ENCODE measurements at regions not wholly inside any gene's neighbourhood (a gene's known extent, or its start where the extent isn't known, plus 50 kb on each side); places are given as distances from the start of the nearest gene placed in this dataset.

GRCh38 chr2:147438882-147439281 lies 405.9 kb upstream of the ACVR2A start:
- Histone ChIP-seq H3K4me3 (ENCODE audit: low read depth in 1 of 2, low read length in 1 of 2) (no peak overlapping the region), H3K27me3 (no peaks in the 10 kb centered on the region), H3K27ac (no peak overlapping the region), H3K36me3 (no peaks in the 10 kb centered on the region), H3K4me1 (ENCODE audit: control insufficient read depth in 1 of 2, insufficient read depth in 1 of 2, low read depth in 1 of 2, low read length in 1 of 2) (no peaks in the 10 kb centered on the region), H3K9me3 (no peaks in the 10 kb centered on the region)
- no peak for TF ChIP-seq CTCF (IDR thresholded peaks at IDR 0.05)

DNA sequence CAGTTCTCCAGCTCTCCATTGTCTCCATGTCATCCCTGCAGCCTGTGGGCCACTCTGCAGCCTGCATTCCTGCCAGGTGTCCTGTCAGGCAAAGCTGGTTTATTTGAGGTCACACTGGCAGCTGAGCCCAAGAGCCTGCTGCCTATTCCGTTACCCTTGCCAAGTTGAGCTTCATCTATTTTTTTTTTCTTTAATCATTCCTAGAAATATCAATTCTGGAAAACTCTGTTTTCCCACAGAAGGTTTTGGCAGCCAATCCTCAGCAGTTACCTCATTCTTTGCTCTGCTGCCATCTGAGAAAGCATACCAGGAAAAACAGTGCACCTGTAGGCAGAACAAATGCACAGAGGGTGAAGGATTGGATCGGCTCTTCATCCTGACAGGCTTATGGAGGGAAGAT lies 411.0 kb upstream of the ACVR2A start:
- Histone ChIP-seq H3K4me1 (ENCODE audit: control insufficient read depth in 1 of 2, insufficient read depth in 1 of 2, low read depth in 1 of 2, low read length in 1 of 2) (no peaks in the 10 kb centered on the region), H3K4me3 (ENCODE audit: low read depth in 1 of 2, low read length in 1 of 2) (no peak overlapping the region), H3K36me3 (no peaks in the 10 kb centered on the region), H3K9me3 (no peaks in the 10 kb centered on the region), H3K27me3 (no peaks in the 10 kb centered on the region), H3K27ac (no peak overlapping the region)
- no peak for TF ChIP-seq CTCF (IDR thresholded peaks at IDR 0.05)

GRCh38 chr2:147430408-147430807 lies 414.4 kb upstream of the ACVR2A start:
- no peak overlapping the region for H3K27ac ChIP-seq
- H3K36me3 ChIP-seq = no peaks in the 10 kb centered on the region
- H3K9me3 ChIP-seq = no peaks in the 10 kb centered on the region
- H3K4me3 ChIP-seq (ENCODE audit: low read depth in 1 of 2, low read length in 1 of 2) = no peak overlapping the region
- H3K27me3 ChIP-seq = no peaks in the 10 kb centered on the region
- TF ChIP-seq CTCF (IDR thresholded peaks at IDR 0.05) = no peak
- H3K4me1 ChIP-seq (ENCODE audit: control insufficient read depth in 1 of 2, insufficient read depth in 1 of 2, low read depth in 1 of 2, low read length in 1 of 2) = no peaks in the 10 kb centered on the region

DNA sequence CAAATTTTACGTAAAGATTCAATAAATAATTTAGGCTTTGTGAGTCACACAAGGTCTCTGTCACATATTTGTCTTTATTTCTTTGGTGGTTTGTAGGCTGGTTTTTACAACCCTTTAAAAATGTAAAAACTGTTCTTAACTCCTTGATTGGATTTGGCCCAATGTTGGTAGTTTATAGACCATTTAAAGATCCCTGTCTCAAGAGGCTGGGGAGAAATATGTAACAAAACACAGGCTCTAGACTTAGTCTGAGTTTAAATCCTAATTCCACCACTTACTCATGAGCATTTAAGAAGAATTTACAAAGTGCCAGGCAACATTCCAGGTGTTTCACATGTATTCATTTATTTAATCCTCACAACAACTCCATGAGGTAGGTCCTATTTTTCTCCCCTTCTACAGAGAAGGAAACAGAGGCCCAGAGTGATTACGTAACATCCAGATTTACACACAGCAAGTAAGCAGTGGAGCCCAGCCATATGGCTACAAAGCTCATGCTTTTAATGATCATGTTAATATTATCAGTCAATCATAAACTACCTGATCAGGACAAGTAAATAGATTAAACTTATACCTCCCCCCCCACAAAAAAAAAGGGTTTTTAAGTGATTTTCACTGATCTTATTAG lies 416.6 kb upstream of the ACVR2A start:
- no peak overlapping the region for H3K4me3 ChIP-seq (ENCODE audit: low read depth in 1 of 2, low read length in 1 of 2)
- H3K4me1 ChIP-seq (ENCODE audit: control insufficient read depth in 1 of 2, insufficient read depth in 1 of 2, low read depth in 1 of 2, low read length in 1 of 2) = no peaks in the 10 kb centered on the region
- H3K9me3 ChIP-seq = no peaks in the 10 kb centered on the region
- no peaks in the 10 kb centered on the region for H3K36me3 ChIP-seq
- TF ChIP-seq CTCF (IDR thresholded peaks at IDR 0.05) = no peak
- H3K27ac ChIP-seq = no peak overlapping the region
- H3K27me3 ChIP-seq = no peaks in the 10 kb centered on the region

GRCh38 chr2:147425437-147426029 lies 419.3 kb upstream of the ACVR2A start:
- no peak overlapping the region for H3K4me3 ChIP-seq (ENCODE audit: low read depth in 1 of 2, low read length in 1 of 2)
- H3K9me3 ChIP-seq = no peaks in the 10 kb centered on the region
- TF ChIP-seq CTCF (IDR thresholded peaks at IDR 0.05) = no peak

More at GRCh38 chr2:147425437-147426029, 419.3 kb upstream of the ACVR2A start:
- Histone ChIP-seq H3K4me1 (ENCODE audit: control insufficient read depth in 1 of 2, insufficient read depth in 1 of 2, low read depth in 1 of 2, low read length in 1 of 2) (no peaks in the 10 kb centered on the region), H3K27ac (no peak overlapping the region), H3K36me3 (no peaks in the 10 kb centered on the region), H3K27me3 (no peaks in the 10 kb centered on the region)

All from neutrophil (primary cell).